ENCODE measurements at regions not wholly inside any gene's neighbourhood (a gene's known extent, or its start where the extent isn't known, plus 50 kb on each side); places are given as distances from the start of the nearest gene placed in this dataset.

DNA sequence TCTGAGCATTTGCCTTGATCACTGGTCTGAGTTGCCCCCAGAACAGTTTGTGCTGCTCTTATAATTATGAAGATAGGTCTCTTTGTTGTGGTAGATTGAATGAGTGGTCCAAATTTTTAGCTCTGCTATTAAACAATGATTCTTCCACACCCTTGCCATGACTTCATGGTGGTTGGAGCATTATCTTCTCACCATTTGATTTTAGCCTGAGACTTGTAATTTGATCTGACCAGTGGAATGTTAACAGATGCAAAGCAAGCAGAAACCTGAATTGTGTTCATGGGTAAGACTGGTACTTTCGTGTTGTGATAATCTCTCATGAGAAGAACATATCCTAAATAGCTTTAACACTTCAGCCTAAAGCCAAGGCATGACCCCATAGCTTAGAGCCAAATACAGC lies 139.1 kb downstream of the TFPI2 start:
- TF ChIP-seq, protein P1, sequence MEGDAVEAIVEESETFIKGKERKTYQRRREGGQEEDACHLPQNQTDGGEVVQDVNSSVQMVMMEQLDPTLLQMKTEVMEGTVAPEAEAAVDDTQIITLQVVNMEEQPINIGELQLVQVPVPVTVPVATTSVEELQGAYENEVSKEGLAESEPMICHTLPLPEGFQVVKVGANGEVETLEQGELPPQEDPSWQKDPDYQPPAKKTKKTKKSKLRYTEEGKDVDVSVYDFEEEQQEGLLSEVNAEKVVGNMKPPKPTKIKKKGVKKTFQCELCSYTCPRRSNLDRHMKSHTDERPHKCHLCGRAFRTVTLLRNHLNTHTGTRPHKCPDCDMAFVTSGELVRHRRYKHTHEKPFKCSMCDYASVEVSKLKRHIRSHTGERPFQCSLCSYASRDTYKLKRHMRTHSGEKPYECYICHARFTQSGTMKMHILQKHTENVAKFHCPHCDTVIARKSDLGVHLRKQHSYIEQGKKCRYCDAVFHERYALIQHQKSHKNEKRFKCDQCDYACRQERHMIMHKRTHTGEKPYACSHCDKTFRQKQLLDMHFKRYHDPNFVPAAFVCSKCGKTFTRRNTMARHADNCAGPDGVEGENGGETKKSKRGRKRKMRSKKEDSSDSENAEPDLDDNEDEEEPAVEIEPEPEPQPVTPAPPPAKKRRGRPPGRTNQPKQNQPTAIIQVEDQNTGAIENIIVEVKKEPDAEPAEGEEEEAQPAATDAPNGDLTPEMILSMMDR (conservative IDR thresholded peaks at IDR 0.05; ENCODE audit: low read depth, low read length): no peak
- no peak overlapping the region for H3K4me3 ChIP-seq (ENCODE audit: low read length)

DNA sequence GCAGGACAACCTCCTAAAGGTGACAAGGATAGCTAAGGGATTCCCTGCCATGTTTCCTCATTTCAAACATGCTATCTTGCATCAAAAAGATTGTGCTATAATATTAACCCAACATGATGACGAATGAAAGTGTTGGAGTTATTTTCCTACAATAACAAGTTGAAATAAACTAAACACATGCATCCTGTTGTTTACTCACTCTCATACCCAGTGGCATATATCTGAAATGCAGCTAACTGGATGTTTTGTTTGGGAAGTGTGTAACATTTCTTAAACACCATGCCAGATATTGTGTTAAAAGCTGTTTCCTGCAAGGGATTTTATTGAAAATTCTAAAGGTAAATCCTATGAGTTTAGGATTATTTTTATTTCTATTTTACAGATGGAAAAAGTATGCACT lies 139.6 kb downstream of the TFPI2 start:
- TF ChIP-seq, protein P1 (conservative IDR thresholded peaks at IDR 0.05; ENCODE audit: low read depth, low read length): no peak
- no peak for DNase-seq (ENCODE audit: low read depth)
- no peak overlapping the region for H3K4me3 ChIP-seq (ENCODE audit: low read length)

More for the DNA sequence above, 139.1 kb downstream of the TFPI2 start:
- peak; percentile 12 for DNase-seq (ENCODE audit: low read depth)

DNA sequence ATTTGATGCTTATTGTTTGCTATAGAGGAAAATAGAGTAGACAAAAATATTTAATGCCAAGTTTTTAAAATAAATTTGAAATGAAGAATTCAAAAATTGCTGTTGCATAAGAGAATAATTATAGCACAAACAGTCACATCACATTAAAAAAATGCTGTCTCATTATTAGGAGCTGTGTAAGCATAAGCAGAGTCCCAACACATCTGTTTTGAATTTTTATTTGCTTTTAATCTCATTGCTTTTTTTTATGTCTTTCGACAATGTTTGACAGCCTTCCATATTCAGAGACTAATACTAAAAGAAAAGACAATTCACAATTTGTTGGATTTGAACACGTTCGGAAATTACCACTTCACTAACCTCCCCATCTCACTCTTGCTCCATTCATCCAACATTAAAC lies 143.5 kb downstream of the TFPI2 start:
- TF ChIP-seq, protein P1 (conservative IDR thresholded peaks at IDR 0.05; ENCODE audit: low read depth, low read length): no peak
- H3K4me3 ChIP-seq (ENCODE audit: low read length): no peak overlapping the region
- no peak for DNase-seq (ENCODE audit: low read depth)

DNA sequence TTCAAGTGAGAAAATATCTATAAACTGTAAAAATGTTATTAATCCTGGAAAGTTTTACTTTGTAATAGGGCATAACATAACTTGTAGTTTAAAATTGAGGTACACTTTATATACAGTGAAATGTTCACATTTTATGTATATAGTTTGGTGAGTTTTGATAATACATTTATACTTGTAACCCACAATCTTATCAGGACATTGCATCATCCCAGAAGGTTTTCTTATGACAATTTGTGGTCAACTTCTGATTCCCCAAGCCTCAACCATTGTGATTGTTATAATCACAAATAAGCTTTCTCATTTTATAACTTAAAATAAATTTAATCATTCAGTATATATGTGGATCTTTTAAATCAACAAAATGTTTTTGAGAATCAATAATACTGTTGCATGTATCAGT lies 151.1 kb downstream of the TFPI2 start:
- H3K4me3 ChIP-seq (ENCODE audit: low read length): no peak overlapping the region
- no peak for DNase-seq (ENCODE audit: low read depth)
- TF ChIP-seq, protein P1 (conservative IDR thresholded peaks at IDR 0.05; ENCODE audit: low read depth, low read length): no peak

DNA sequence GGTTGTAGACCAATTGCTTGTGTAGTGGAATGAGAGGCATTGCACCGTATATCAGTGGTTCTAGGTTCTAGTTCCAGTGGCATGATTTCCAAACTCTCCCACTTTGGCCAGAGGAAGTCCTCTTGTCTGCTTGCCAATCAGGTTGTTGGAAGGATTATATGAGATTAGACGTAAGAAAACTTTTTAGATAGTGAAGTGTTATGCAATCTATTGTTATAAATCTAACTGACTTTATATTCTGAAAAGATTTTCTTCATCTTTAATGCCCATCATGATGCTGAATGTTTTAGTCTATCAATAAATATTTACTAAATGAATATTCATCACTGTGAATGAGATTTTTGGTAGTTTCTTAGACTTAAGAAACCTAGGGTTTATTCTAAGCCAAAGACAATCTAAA lies 152.6 kb downstream of the TFPI2 start:
- TF ChIP-seq, protein P1 (conservative IDR thresholded peaks at IDR 0.05; ENCODE audit: low read depth, low read length): no peak
- H3K4me3 ChIP-seq (ENCODE audit: low read length): no peak overlapping the region
- no peak for DNase-seq (ENCODE audit: low read depth)

DNA sequence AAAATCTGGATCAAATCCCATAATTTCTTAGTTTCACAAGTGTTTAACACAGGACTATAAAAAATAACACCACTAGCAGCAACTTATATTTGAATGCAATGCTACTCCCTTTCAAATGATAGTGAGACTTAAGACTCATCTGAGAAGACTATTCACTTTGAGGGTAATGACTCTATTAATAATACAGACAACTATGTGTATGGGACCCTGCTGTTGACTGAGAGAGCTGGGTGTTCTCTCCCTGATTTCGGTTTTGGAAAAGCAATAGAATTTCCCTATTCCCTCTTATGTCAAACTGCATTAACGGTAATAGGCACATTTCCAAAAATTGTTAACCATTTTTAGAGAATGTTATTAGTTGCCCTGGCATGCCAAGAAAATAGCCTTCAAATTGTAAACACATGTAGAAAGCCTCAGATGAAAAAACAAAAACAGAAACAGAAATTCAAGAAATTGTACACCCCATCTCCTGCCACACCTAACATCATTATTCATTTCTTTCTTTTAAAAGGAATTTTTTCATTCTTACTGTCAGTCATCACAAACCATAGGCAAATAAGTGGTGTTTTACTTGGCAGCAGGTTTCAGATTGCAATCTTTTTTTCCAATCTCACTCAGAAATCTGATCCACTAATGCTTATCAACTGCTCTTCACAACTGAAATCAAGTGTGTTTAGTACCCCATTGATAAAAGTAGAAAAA lies 153.7 kb downstream of the TFPI2 start:
- DNase-seq (ENCODE audit: low read depth): no peak
- TF ChIP-seq, protein P1 (conservative IDR thresholded peaks at IDR 0.05; ENCODE audit: low read depth, low read length): no peak
- no peak overlapping the region for H3K4me3 ChIP-seq (ENCODE audit: low read length)

DNA sequence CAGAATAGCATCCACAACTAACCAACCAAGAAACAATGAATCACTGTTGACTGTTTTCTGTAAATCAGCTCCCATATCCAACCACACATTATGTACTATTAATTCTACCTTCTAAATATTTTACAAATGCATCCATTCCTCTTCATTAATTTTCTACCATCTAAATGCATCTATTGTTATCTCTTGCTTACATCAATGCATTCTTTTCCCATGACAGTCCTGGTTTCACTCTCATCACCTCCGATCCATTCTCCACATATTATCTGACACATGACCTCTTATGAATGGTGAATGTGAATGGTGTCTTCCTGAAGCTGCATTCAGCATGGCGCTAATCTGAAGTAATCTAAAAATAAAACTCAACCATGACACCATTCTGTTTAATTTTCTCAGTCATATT lies 153.8 kb upstream of the CALCR start:
- TF ChIP-seq, protein P1 (conservative IDR thresholded peaks at IDR 0.05; ENCODE audit: low read depth, low read length): no peak
- no peak for DNase-seq (ENCODE audit: low read depth)

More for the DNA sequence above, 153.8 kb upstream of the CALCR start:
- no peak overlapping the region for H3K4me3 ChIP-seq (ENCODE audit: low read length)
